ENCODE measurements at regions not wholly inside any gene's neighbourhood (a gene's known extent, or its start where the extent isn't known, plus 50 kb on each side); places are given as distances from the start of the nearest gene placed in this dataset.

DNA sequence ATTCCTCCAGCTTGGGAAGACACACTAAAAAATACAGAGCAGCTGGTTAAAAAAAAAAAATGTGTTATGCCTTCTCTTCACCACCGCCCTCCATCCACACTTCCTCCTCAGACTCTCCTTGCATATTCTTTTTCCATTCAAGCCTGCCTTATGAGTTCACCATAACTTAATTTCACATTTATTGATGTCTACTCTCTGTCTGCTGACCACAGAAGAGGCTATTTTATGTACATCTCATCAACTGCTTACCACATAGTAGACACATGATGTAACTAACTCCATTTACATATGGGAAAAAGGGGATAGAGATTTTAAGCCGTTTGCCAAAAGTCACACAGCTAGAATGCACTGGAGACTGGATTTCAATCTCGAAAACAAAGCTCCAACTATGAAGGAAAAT, 409.8 kb downstream of the CDH11 start:
- intact Hi-C loops (cut with DNase I), result no loop called here
- H3K4me3 ChIP-seq, result no peak overlapping the region
- no peaks in the 10 kb centered on the region for H3K9me3 ChIP-seq
- DNase-seq (ENCODE audit: low spot score), result no peak
- H3K36me3 ChIP-seq, result no peaks in the 10 kb centered on the region
- H3K27me3 ChIP-seq (replicated peaks; ENCODE audit: insufficient read depth), result no peaks in the 10 kb centered on the region
- TF ChIP-seq POLR2A (IDR thresholded peaks at IDR 0.05) (no peak), POLR2AphosphoS5 (IDR thresholded peaks at IDR 0.05) (no peak)
- TF ChIP-seq, protein P1, sequence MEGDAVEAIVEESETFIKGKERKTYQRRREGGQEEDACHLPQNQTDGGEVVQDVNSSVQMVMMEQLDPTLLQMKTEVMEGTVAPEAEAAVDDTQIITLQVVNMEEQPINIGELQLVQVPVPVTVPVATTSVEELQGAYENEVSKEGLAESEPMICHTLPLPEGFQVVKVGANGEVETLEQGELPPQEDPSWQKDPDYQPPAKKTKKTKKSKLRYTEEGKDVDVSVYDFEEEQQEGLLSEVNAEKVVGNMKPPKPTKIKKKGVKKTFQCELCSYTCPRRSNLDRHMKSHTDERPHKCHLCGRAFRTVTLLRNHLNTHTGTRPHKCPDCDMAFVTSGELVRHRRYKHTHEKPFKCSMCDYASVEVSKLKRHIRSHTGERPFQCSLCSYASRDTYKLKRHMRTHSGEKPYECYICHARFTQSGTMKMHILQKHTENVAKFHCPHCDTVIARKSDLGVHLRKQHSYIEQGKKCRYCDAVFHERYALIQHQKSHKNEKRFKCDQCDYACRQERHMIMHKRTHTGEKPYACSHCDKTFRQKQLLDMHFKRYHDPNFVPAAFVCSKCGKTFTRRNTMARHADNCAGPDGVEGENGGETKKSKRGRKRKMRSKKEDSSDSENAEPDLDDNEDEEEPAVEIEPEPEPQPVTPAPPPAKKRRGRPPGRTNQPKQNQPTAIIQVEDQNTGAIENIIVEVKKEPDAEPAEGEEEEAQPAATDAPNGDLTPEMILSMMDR (IDR thresholded peaks at IDR 0.05), result no peak
- H3K4me1 ChIP-seq (replicated peaks), result no peaks in the 10 kb centered on the region
- H3K27ac ChIP-seq, result no peak overlapping the region
- 85% methylated on average over 3 of the region's 3 CpGs for WGBS

DNA sequence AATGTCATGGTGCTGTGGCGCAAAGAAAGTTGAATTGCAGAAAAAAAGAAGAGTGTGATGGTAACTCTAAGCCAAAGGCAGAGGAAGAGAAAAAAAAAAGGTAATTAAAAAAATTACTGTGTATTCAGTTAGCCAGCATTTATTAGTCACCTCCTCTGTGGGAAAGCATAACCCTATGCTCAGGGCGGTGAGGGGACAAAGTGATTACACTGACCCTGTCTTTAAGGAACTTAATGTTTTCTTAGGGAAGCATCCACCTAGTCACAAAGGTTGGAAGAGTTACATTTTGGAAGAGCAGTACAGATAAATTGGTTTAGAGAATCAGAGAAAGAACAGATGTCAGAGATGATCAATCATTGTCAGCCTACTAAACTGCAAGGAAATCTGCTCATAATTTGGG, 410.3 kb downstream of the CDH11 start:
- intact Hi-C loops (cut with DNase I), result no loop called here
- WGBS, result 95% methylated on average over 2 of the region's 2 CpGs
- Histone ChIP-seq H3K36me3 (no peaks in the 10 kb centered on the region), H3K27me3 (replicated peaks; ENCODE audit: insufficient read depth) (no peaks in the 10 kb centered on the region), H3K4me3 (no peak overlapping the region), H3K4me1 (replicated peaks) (no peaks in the 10 kb centered on the region), H3K27ac (no peak overlapping the region), H3K9me3 (no peaks in the 10 kb centered on the region)
- TF ChIP-seq, protein P1 (IDR thresholded peaks at IDR 0.05), result no peak
- no peak for TF ChIP-seq POLR2A (IDR thresholded peaks at IDR 0.05)
- TF ChIP-seq POLR2AphosphoS5 (IDR thresholded peaks at IDR 0.05), result no peak
- DNase-seq (ENCODE audit: low spot score), result no peak

DNA sequence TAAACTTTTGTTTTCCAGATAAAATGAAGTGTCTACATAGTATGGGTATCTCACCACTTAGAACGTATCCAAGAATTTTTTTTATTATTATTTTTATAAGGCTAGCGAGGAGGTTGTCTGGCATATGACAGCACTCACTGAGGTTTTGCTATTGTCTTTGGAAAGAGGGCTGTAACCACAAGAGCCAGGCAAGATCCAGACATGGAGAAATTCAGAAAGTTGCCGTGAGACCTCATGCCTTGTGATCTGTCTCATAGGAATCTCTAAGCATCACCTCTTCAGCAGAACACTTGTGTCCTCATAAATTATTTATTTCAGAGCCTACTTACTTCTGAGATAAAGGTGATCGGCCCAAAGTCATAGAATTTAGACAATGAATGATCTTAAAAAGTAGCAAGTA, 410.8 kb downstream of the CDH11 start:
- TF ChIP-seq POLR2AphosphoS5 (IDR thresholded peaks at IDR 0.05) (no peak), POLR2A (IDR thresholded peaks at IDR 0.05) (no peak)
- TF ChIP-seq, protein P1 (IDR thresholded peaks at IDR 0.05), result no peak
- H3K36me3 ChIP-seq, result no peaks in the 10 kb centered on the region
- no peaks in the 10 kb centered on the region for H3K4me1 ChIP-seq (replicated peaks)
- no peak overlapping the region for H3K4me3 ChIP-seq
- 80% methylated on average over 4 of the region's 4 CpGs for WGBS
- no peak overlapping the region for H3K27ac ChIP-seq
- H3K27me3 ChIP-seq (replicated peaks; ENCODE audit: insufficient read depth), result no peaks in the 10 kb centered on the region
- intact Hi-C loops (cut with DNase I), result no loop called here
- no peaks in the 10 kb centered on the region for H3K9me3 ChIP-seq
- no peak for DNase-seq (ENCODE audit: low spot score)

DNA sequence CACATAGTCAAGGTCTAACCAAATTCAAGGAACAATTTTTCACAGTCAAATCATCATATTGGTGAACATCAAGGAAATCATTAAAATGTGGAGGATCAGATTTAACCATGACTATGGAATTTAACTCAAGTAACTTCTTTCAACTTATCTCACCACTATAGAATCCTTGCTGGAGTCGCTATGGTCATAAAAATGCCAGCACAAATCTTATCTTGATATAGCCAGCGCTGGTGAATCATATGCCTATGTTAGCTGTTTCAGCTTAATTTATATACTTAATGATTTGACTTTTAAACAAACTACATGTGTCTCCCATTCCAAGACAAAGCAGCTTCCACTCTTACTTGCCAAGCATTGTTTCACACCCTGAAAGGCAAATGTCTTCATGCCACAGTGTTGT, 416.4 kb downstream of the CDH11 start:
- DNase-seq (ENCODE audit: low spot score), result no peak
- Histone ChIP-seq H3K4me3 (no peak overlapping the region), H3K27ac (no peak overlapping the region), H3K27me3 (replicated peaks; ENCODE audit: insufficient read depth) (no peaks in the 10 kb centered on the region), H3K4me1 (replicated peaks) (no peaks in the 10 kb centered on the region), H3K36me3 (no peaks in the 10 kb centered on the region), H3K9me3 (no peaks in the 10 kb centered on the region)
- 46% methylated on average over 2 of the region's 2 CpGs for WGBS
- TF ChIP-seq POLR2AphosphoS5 (IDR thresholded peaks at IDR 0.05) (no peak), POLR2A (IDR thresholded peaks at IDR 0.05) (no peak)
- TF ChIP-seq, protein P1 (IDR thresholded peaks at IDR 0.05), result no peak
- intact Hi-C loops (cut with DNase I), result no loop called here

DNA sequence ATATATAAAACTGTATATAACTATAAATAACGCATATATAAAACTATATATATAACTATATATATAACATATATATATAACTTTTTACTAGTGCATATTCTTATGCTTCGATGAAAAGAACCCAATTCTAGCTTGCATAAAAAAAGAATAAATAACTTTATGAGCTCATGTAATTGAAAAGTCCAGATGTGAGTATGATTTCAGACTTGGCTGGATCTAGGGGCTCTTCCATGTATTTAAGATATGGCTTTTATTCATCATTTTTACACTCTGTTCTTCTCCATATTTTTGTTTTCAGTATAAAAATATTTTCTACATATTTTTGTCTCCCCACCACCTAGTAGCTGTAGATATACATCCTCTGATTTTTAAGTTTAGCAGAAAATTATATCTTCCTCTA, 417.5 kb downstream of the CDH11 start:
- H3K4me3 ChIP-seq, result no peak overlapping the region
- no peaks in the 10 kb centered on the region for H3K36me3 ChIP-seq
- no peaks in the 10 kb centered on the region for H3K9me3 ChIP-seq
- H3K27ac ChIP-seq, result no peak overlapping the region
- WGBS, result 77% methylated on average over 2 of the region's 2 CpGs
- TF ChIP-seq, protein P1 (IDR thresholded peaks at IDR 0.05), result no peak
- TF ChIP-seq POLR2A (IDR thresholded peaks at IDR 0.05), result no peak
- TF ChIP-seq POLR2AphosphoS5 (IDR thresholded peaks at IDR 0.05), result no peak
- intact Hi-C loops (cut with DNase I), result no loop called here
- no peaks in the 10 kb centered on the region for H3K27me3 ChIP-seq (replicated peaks; ENCODE audit: insufficient read depth)
- no peak for DNase-seq (ENCODE audit: low spot score)
- no peaks in the 10 kb centered on the region for H3K4me1 ChIP-seq (replicated peaks)

All from prostate gland (tissue), 2 donors.